GM18499 (cell line): ENCODE measurements at regions not wholly inside any gene's neighbourhood (a gene's known extent, or its start where the extent isn't known, plus 50 kb on each side); places are given as distances from the start of the nearest gene placed in this dataset.

Source experiments
- ATAC-seq: cut with Tn5 transposase; IDR thresholded peaks from one replicate; pipeline ENCODE4 v1.9.1; 2021; ENCODE audit warnings: moderate number of reproducible peaks; ENCODE audit not compliant: insufficient read depth, unreplicated experiment

DNA sequence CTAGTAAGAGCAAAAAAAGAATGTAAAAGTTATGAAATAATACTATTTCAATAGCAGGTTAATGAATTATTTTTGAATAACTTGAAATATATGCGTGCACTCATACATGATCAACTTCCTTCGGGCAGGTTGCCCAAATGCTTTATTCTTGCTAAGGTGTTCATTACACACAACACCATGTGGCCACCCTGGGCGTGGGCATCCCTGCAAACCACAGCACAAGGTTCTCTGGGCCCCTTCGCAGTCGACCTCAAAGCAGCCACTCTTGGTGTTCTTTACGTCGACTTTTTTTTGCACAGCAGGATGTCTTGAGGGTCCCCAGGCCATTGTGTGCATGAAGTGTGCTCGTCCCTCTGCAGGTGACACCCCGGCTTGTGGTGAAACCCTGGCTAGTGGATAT, 300.7 kb upstream of the PITRM1 start:
- no peak for ATAC-seq

DNA sequence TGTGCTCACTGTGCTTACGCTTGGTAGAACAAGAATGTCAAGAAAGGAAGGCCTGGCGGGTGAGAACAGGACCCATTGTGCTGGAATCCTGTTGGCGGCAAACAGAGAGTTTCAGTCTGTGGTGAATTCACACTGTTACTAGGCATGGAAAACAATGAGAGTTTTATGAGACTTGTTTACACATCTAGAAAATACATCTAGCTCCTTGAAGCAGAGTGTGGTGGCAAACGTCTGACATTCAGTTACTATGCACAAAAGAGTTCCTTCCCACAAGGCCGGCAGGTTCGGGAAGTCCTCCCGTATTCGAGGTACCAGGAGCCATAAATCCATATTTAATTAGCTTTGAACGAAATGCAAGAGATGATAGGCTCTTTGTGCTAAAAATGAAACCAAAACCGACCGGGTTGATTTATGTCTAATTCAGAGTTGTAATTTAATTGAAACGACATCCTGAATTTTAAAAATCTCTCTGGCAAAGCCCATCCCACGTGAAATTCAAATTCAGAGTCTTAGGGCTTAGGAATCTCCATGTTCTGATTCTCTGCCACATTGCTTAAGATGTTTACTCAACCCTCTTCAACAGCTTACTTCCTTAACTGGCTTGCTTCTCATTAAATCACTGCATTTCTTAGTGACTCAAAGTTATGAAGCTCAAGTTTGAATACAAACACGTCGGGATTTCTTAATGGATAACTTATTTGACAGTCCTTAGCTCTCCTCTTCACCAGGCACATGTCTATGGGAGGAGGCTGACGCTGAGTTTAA, 299.9 kb upstream of the PITRM1 start:
- no peak for ATAC-seq

DNA sequence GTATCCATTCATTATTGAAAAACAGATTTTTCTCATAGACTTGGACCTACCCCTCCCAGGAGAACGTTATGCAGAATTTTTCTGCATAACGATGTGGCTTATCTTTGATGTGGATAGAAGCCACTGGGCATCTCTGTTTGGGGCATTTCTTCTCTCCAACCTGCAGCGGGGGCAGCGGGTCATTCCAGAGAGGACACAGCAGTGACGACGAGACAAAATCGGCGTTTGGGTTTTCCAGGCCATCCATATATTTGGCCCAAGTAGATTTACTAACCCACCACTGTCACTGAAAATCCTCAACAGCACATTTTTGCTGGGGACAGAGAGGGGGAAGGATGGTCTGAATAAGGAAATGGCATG, 299.3 kb upstream of the PITRM1 start:
- no peak for ATAC-seq

DNA sequence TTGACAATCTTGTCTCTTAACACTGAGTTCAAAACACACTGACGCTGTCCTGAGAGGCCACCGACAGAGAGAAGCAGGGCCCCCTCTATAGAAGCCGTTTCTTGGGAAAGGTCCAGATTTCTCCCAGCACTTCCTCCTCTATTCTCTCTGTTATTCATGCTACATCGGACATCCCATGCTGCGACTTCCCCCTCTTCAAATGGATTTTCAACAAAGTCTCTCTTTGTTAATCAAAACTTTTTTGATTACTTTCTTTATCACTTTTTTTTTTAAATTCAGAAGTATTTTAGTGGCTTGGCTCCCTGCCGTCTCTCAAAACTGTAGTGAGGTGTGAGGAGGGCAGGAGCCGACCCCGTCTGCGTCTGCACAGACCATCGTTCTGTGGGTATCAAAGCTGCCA, 298.9 kb upstream of the PITRM1 start:
- no peak for ATAC-seq

DNA sequence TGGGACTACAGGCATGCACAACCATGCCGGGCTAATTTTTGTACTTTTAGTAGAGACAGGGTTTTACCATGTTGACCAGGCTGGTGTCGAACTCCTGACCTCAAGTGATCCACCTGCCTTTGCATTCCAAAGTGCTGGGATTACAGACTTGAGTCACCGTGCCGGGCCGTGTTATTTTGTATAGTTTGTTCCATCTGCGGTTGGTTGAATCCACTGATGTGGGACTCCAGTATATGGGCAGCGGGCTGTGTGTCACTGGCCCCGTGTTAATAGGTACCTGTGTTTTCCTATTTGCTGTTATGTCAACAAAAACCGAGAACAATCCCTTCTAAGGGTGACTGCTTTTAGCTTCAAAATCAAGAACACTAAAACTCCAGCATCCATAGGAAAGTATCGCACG, 297.6 kb upstream of the PITRM1 start:
- ATAC-seq: no peak

DNA sequence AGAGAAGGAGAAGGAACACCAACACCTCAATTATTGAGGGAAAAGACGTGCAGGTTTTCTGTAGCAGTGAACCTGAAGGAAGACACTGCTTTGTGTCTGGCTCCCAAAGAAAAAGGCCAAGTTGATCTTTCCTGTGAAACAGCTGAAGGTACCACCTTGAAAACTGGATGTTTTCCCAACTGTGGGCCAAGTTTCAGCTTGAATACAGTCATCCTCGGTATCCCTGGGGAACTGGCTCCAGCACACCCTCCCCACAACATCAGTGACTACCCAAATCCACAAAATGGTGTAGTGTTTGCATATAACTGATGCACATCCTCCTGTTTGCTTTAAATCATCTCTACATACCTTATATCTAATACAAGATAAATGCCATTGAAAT, 297.0 kb upstream of the PITRM1 start:
- ATAC-seq: no peak

DNA sequence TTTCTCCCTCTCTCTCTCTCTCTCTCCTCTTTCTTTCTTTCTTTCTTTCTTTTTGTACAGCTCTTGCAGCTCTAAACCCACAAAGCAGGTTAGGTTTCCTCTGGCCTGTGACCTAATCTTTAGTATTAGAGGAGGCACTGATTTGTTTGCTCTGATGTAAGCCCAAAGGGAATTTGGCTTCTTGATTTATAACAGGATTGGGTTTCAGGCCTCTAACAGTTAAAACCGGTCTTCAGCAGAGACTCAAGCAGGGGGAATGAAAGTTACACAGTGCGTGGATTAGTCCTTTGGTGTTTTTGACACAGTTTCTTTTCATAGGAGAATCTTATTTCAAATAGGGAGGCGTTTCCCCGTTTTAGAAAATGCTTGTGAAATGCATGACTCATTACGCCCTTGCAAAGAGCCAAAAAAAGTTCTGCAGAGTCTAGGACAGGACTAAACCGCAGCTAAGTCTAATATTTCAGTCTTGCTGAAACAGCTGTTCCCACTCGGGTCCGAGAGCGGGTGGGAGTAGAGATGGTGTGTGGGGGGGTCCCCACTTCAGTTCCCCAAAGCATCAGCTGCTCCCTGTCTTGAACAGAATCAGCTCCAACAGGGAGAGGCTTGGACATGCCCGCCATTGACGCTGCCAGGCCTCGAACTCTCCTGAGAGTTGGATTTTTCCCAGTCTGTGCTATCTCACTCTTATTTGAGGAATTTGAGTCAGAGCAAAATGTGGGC, 296.5 kb upstream of the PITRM1 start:
- no peak for ATAC-seq

DNA sequence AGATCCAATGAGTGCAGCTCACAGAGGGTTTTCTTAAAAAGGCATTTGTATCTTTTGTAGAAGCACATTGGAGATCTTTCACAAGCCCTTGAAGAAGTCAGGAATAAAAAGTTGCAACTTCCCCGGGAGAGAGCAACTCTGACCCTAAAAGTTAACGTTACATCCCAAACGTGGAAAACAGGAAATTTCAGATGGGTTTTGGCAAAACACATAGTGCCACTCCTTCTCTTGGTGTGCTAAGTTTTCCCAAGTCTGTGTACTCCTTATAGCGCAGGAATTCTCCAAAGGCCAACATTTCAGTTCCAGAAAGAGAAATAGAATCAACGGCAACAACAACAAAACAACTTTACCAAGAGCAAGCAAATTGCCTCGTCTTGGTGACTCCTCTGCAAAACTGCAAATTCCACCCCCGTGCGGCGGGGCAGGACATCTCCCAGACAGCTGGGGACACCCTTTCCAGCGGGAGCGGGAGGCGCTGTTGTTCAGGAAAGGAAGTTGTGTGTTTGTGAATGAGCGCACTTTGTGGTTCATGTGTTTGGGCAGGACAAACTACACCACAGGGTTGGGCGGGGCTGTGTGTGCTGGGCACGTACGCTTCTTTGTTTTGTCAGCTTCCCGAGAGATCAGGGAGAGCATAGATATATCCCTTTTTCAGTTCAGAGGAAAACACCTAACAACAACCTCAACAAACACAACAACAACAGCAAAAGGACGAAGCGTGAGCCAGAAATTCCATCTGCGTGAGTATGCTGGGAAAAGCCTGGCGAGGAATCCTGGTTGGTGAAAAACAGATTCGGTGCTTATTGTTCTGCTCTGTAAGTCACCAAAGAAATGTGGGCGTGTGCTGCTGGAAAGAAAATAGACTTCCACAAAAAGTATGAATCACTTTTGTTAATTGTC, 294.7 kb upstream of the PITRM1 start:
- no peak for ATAC-seq

DNA sequence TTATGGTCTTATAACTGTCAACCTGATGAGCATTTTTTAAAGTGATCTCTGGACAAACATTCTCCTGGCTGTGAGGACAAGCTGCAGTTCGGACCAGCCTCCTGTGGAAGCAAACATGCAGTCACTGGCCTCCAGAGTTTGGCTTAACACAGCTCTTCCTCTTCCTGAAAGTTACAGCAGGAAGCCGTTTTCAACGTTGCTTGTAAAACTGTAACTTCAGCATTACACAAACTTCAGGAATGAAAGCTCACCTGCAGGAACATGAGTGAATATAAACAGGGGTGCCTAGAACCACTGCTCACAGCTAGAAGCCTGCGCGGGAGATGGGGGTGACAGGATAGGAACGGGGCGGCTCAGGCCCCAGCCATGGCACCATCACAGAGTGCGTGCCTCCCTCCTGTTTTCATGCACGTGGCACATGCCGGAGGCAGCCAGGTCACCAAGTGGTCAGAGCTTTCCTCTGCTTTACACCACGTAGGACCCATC, 292.9 kb upstream of the PITRM1 start:
- no peak for ATAC-seq

DNA sequence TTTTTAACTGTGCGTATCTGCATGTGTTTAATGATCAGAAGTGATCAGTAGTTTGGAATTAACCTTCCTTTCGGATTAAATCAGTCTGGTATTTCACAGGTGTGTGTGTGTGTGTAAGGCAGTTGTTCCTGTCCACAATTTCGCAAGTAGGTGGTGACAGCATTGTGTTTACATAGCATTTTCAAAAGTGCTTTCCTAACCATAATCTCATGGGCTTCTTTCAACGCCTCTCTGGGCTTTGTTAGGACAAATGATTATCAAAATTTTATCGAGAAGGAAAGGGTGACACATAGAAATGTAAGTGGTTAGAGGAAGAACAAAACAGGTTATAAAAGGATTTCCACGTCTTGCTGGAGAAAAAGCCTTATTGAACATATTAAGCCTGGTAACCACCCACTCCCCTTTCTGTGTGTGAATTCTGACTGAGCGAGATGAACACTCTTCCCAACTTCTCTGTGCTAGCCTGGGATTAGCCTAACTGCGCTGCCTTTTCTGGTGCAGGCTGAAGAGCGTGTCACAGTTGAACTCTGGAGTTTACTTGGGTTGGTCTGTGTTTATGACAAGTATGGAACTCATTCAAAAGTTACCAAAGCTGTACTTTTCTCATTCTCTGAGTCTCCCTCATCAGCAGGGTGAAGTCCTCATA, 292.3 kb upstream of the PITRM1 start:
- ATAC-seq: no peak

DNA sequence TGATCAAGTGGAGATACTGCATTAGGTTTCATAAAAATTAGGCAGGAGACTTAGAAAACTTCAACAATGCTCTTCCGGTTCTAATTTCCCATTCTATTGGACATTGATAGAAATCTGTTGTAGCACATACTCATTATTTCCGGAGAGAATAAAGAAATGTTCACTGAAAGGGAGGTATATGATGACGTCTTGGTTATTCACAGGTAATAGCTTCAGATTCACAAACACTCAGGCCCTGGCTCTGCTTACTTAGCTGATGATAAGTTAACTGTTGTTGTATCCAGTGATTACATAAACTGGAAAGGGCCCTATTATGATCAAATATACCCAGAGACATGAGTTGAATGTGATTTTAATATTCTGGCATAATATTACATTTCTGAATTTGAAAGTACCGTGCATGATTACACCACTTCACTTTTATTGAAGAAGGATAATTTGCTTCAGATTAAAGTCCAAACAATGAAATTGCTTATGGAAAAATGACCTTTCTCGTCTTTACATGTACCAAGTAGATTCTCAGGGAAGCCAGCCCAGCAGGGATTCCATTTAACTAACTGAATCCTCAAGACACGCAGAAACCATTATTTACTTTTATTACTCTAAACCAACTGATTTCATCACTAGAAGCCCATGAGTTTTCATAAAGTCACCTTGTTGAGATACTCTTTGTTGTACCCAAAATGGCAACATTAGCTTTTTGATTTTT, 288.0 kb upstream of the PITRM1 start:
- ATAC-seq: no peak

DNA sequence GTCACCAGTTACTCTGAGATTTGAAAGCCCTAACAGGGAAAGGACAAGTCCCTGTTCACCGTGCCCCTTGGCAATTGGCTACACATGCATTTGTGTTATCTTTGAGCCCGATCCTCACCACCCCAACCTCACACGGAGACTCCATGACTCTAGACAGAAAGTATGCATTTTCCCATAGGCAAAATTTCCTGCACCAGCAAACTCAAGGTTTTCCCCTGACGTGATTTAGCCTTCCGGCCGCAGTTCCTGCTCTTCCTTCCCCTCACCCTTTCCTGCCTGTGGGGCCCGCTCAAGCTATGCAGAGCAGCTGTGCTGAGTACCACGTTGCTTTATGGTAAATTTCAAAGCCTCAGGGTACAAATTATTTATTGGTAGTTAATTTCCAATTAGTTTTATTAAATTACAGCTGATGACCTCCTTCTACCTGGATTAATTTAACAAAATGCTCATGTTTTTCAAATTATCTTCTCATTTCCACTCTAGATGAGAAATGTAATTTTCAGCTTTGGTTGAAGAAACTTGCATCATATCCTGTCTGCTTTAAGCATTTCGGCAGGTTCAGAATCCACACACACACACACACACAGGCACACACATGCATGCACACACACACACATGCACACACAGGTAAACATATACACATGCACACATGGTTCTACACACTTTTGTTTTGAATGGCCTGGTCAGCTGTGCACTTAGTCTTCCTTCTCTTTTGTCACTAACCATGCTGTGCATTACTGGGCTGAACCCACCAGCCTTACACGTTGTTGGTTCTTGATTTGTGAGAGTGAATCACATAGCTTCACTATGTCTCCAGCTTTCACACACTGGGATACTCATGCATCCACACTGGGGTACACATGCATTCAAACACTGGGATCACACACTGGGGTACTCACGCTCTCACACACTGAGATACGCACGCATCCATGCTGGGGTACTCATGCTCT, 283.1 kb upstream of the PITRM1 start:
- no peak for ATAC-seq

DNA sequence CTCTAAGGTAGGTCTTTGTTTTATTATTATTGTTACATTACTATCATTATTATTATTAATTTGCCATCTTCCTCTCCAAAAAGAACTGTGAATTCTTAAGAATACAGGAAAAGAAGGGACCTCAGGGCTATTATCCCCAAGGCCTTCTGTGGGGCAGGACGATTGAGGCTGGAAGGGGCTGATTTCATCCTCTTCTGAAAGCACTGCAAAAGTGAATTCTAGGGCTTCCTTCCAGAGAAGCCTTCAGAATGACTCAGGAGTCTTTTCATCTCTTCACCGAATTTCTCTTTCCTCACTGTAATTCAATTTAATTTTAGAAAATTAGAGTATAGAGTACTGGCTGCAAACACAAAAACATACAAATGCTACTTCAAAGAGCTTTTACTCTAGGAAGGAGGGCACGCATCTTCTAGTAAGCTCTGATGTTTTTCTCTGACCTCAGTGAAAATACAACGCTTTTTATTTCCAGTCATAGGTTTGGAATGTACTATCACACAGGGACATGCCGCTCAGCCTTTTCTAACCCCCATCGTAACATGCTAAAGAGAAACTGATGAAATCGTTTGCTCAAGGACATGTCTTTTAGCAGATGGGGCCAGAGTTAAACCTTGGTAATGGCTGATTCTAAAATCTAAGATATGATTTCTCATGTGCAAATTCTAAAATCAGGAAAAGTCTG, 280.2 kb upstream of the PITRM1 start:
- ATAC-seq: no peak

DNA sequence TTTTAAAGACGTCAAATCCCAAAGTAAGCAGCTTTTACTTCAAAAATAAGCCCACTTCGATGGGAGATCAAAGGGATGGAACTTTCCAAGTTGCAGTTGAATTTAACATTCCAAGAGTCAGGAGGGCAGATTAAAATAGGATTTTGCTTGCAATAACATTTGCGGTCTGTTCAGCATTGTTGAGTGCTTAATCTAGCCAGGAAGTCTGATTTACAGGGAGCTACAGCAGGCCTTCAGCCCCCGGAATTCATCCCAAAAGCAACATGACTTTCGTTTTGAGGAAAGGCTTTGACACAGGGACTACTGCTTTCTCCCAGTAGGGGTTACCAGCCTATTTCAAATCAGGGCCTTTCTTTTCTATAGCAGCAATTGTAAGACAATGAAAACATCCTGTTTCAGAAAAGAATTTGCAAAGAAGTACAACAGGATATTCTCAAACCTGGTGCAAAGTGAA, 279.6 kb upstream of the PITRM1 start:
- no peak for ATAC-seq

DNA sequence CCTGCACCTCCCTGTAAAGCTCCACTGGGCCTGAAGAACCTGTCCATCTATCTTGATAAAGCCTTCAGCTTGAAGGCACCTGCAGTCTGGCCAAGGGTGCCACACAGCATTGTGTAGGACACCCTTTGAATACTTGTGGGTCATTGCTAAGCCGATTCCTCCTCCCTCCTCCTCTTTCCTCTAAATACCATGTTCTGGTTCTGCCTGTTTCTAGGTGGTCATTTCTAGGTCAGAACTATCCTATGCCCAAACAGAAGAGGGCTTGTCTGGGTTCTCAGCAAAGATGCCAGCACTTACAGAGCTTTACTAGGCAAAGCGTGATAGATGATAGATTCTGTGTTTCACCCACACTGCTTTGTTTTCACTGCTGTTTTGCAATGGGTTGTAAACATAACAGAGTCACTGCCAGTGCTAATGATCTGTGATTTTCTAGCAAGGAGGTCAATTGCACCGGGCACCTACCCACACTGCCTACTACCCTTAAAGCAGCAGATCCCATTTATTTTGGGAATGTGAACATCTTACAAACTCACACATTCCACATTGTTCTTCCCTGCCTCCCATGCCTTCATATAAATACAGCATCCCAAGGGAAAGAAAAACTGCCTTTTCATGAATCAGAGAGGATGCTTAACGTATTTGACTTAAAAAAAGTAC, 279.1 kb upstream of the PITRM1 start:
- no peak for ATAC-seq

DNA sequence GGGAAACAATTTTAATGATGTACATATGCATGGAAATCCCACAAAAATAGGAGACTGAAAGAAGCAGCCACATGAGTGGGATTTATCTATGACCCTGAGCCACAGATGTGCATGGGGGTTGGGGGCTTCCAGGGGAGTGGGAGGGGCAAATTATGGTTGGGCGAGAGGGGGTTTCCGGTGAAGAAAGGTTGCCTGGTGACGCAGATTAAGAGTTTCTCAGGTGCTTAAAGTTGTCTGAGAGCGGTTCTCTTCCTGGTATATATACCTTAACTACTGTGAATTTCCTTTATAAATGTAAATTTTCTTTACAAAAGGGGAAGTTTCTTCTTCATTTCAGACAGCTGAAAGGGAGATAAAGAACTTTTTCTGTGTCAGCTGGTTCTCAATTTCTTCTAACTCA, 273.6 kb upstream of the PITRM1 start:
- ATAC-seq: no peak

DNA sequence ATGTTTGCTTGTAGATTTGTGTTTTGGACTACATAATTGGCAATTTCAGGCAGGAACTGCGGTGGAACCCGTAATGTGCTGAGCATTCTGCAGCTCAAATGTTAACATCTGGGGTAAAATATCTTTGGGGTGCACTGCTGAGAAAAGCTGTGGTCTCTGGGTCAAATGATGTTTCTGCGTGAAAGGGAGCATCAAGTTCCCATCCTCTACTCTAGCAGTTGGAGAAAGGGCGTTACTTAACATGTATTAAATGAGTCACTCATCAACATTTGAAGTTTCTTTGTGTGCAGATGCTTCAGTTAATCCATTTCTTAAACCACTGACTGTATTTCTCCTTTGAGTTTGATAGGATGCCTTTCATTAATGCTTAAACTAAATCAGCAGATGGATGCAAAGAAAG, 273.1 kb upstream of the PITRM1 start:
- ATAC-seq: no peak
